Lower leg skin (tissue), 4 donors: ENCODE measurements at regions not wholly inside any gene's neighbourhood (a gene's known extent, or its start where the extent isn't known, plus 50 kb on each side); places are given as distances from the start of the nearest gene placed in this dataset.

Source experiments
- DNase-seq, 2 donors: peaks; one replicate each; pipeline ENCODE4 v3.0.0-alpha.2; 2019; ENCODE audit warnings: low spot score in 2 of 2
- H3K4me3 ChIP-seq: fragments of 200-600 bp; sonication (generic); 2 replicates; pipeline ENCODE4 v1.5.1; 2017; ENCODE audit warnings: mild to moderate bottlenecking, low read depth; ENCODE audit not compliant: poor library complexity, severe bottlenecking
- POLR2A ChIP-seq, 2 donors: fragments of 450-650 bp; IDR thresholded peaks; one replicate each; pipeline ENCODE4 v1.6.1; 2016 to 2017; ENCODE audit warnings: antibody characterized with exemption in 2 of 2, mild to moderate bottlenecking in 1 of 2, moderate library complexity in 1 of 2
- WGBS, 2 donors: methylation state at CpG; one replicate each; pipeline ENCODE4 v1.1.5; 2018; 5-methylcytosine and 5-hydroxymethylcytosine counted together
- intact Hi-C: fragments of 100-400 bp; cut with DNase I; formaldehyde crosslinking; loops from one replicate; pipeline ENCODE4 v1.15.0; 2023; ENCODE audit warnings: low total_unique reads
- TF ChIP-seq, protein P1 (sequence below), 3 donors: fragments of 450-650 bp; IDR thresholded peaks; one replicate each; pipeline ENCODE4 v1.5.1; 2016; ENCODE audit warnings: antibody characterized with exemption in 3 of 3, mild to moderate bottlenecking in 3 of 3, moderate library complexity in 2 of 3

DNA sequence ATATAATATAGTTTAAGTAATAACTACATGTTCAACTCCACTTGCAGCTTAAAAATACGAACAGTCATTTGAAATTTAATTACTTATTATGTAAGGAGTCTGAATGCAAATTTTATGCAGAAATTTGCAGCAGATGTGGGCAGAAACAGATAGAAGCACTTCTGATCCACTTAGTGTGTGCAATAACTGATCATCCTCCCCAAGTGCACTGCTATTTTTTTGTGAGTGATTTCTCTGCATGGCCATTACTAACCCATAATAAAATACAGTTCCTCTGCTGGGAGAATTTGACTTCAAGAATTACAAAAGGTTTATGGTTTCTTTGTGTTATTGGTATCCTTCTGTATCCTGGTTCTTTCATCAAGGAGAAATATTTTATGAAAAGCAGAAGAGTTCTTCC lies 611.5 kb upstream of the RGS18 start:
- no peak overlapping the region for H3K4me3 ChIP-seq
- TF ChIP-seq POLR2A (IDR thresholded peaks at IDR 0.05): no peak
- TF ChIP-seq, protein P1, sequence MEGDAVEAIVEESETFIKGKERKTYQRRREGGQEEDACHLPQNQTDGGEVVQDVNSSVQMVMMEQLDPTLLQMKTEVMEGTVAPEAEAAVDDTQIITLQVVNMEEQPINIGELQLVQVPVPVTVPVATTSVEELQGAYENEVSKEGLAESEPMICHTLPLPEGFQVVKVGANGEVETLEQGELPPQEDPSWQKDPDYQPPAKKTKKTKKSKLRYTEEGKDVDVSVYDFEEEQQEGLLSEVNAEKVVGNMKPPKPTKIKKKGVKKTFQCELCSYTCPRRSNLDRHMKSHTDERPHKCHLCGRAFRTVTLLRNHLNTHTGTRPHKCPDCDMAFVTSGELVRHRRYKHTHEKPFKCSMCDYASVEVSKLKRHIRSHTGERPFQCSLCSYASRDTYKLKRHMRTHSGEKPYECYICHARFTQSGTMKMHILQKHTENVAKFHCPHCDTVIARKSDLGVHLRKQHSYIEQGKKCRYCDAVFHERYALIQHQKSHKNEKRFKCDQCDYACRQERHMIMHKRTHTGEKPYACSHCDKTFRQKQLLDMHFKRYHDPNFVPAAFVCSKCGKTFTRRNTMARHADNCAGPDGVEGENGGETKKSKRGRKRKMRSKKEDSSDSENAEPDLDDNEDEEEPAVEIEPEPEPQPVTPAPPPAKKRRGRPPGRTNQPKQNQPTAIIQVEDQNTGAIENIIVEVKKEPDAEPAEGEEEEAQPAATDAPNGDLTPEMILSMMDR (IDR thresholded peaks at IDR 0.05): no peak
- 50 to 69% methylated on average over 1 of the region's 1 CpG for WGBS, 2 donors
- DNase-seq: no peak
- intact Hi-C loops: no loop called here

DNA sequence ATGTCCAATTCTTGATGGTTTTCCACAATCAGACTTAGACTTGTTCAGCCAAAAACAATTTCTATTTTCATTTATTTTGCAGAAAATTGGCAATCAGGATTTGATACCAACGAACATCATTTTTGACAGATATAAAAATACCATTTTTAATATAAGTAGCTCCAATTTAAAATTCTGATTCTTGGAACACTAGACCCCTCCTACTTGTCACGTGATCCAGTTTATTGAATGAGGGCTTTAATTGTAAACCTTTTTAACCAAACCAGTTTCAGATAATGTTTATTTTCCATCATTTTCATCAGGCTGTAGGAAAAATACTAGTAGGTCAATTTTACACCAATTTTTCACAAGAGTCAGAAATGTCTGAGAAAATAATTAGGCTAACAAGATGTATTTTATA lies 607.2 kb upstream of the RGS18 start:
- WGBS, 2 donors: 81% methylated on average over 2 of the region's 2 CpGs
- no peak for TF ChIP-seq POLR2A (IDR thresholded peaks at IDR 0.05)
- TF ChIP-seq, protein P1 (IDR thresholded peaks at IDR 0.05): no peak
- intact Hi-C loops: no loop called here
- DNase-seq: no peak
- H3K4me3 ChIP-seq: no peak overlapping the region

DNA sequence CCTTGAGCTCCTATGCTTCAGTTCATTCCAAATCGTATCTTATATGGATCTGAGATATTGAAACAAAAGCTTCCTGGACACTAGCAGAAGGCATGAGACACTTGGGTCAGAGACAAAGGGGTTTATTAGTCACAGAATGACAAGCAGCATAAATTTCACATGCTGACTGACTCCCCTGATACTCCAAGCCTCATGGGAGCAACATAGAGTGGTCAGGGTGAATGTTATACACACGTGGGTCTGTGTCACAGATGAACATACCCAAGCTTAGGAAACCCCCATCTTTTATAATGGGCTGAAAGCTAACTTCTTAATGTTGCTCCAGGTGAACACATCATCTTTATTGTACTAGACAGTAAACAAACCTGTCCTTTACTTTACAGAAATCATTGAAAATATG lies 599.9 kb upstream of the RGS18 start:
- WGBS, 2 donors: 58 to 66% methylated on average over 2 of the region's 2 CpGs
- intact Hi-C loops: no loop called here
- TF ChIP-seq POLR2A (IDR thresholded peaks at IDR 0.05): no peak
- TF ChIP-seq, protein P1 (IDR thresholded peaks at IDR 0.05): no peak
- no peak for DNase-seq
- H3K4me3 ChIP-seq: no peak overlapping the region

DNA sequence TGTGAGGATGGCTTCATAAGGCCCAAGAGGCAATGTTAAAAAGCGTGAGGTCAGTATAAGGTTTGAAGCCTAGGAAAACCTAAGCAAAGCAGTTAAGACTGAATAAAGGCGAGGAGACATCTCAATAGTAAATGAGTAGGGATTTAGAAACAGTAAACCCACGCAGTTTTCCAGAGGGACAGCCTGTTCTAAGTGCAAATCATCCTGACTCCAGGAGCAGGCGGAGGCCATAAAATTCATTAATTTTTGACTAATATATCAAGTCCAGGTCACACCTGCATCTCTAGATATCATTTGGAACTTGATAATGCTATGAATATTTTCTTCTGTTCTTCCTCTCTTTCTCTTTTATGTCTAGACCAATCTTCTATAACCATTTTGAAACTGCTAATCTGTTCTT lies 597.0 kb upstream of the RGS18 start:
- DNase-seq: no peak
- intact Hi-C loops: no loop called here
- no peak overlapping the region for H3K4me3 ChIP-seq
- TF ChIP-seq POLR2A (IDR thresholded peaks at IDR 0.05): no peak
- TF ChIP-seq, protein P1 (IDR thresholded peaks at IDR 0.05): no peak
- 64 to 83% methylated on average over 4 of the region's 4 CpGs for whole genome bisulfite sequencing, 2 donors

DNA sequence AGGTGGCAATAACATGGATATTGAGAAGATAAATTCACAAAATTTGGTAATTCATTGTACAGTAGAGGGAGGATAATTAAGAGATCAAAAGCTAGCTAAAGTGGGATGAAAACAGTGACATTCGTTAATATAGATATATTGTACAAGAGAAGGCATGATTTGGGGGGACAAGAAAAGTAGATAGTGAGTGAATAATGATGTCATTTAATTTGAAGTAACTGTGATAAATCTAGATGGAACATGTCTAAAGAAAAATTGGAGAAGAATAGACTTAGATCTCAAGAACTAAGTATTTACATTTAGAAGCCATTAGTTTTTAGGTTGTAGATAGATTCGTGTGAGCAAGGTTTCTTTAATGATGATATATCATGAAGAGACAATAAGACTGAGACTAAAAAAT lies 594.0 kb upstream of the RGS18 start:
- no peak for TF ChIP-seq POLR2A (IDR thresholded peaks at IDR 0.05)
- TF ChIP-seq, protein P1 (IDR thresholded peaks at IDR 0.05): no peak
- intact Hi-C loops: no loop called here
- DNase-seq: no peak
- no peak overlapping the region for H3K4me3 ChIP-seq
- WGBS, 2 donors: 85 to 88% methylated on average over 2 of the region's 2 CpGs

DNA sequence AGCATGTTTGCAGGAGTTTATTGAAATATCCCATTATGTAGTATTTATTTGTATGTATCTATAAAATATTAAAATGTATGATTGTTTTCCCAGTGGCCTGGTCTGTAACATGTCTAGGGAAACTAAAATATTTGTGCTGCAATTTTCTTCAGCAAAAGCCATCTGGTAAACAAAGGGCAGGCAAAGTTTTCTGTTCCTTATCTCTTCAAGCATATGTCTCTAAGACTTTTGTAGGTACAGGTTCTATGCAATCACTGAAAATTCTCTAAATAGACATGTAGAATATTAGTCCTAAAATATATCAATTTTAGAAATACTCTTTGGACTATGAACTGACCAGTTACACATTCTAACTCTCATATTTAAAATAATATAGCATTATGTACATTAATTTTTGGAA lies 585.8 kb upstream of the RGS18 start:
- TF ChIP-seq, protein P1 (IDR thresholded peaks at IDR 0.05): no peak
- no peak for TF ChIP-seq POLR2A (IDR thresholded peaks at IDR 0.05)
- H3K4me3 ChIP-seq: no peak overlapping the region
- intact Hi-C loops: no loop called here
- no peak for DNase-seq
